ENCODE measurements at regions not wholly inside any gene's neighbourhood (a gene's known extent, or its start where the extent isn't known, plus 50 kb on each side); places are given as distances from the start of the nearest gene placed in this dataset.

DNA sequence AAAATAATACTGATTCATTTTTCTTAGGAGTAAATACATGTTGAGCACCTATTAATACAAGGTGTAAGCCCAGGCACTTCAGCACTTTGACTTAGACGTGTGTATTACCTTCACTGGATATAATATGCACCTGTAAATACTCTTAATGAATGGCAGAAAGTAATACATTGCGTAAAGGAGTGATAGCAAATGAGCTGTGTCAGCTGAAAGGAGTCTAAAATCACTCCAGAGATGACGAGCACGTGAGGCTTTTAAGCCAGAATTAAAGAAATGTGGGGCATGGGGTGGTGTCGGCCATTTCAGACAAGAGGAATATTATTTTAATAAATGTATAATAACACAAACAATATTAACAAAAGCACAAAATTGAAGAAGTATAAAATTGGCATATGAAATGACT lies 722.7 kb downstream of the EPHA4 start:
- ATAC-seq: no peak
- H3K4me1 ChIP-seq: no peaks in the 10 kb centered on the region
- H3K36me3 ChIP-seq: no peaks in the 10 kb centered on the region
- H3K4me3 ChIP-seq: no peak overlapping the region
- TF ChIP-seq, protein P1, sequence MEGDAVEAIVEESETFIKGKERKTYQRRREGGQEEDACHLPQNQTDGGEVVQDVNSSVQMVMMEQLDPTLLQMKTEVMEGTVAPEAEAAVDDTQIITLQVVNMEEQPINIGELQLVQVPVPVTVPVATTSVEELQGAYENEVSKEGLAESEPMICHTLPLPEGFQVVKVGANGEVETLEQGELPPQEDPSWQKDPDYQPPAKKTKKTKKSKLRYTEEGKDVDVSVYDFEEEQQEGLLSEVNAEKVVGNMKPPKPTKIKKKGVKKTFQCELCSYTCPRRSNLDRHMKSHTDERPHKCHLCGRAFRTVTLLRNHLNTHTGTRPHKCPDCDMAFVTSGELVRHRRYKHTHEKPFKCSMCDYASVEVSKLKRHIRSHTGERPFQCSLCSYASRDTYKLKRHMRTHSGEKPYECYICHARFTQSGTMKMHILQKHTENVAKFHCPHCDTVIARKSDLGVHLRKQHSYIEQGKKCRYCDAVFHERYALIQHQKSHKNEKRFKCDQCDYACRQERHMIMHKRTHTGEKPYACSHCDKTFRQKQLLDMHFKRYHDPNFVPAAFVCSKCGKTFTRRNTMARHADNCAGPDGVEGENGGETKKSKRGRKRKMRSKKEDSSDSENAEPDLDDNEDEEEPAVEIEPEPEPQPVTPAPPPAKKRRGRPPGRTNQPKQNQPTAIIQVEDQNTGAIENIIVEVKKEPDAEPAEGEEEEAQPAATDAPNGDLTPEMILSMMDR (IDR thresholded peaks at IDR 0.05): no peak
- DNase-seq: no peak
- H3K27ac ChIP-seq: no peak overlapping the region
- H3K9me3 ChIP-seq: no peaks in the 10 kb centered on the region
- no peaks in the 10 kb centered on the region for H3K27me3 ChIP-seq
- intact Hi-C loops (cut with DNase I): no loop called here

DNA sequence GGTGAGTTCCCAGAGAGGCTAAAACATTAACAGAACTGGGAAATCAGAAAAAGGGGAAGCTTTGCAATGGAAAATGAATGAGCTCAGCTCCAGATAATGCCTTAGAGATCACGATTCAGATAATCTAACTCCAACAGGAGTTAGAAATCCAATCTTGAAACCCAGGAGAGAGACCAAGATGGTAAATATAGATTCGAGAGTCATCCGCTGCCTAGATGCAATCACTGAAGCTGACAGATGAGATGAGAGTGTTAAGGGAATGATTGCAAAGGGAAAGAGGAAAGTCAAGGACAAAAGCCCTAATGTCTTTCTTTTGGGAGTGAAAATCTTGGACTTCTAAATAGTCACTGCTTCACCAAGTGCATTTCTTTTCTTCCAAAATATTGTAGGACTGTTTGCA lies 722.0 kb downstream of the EPHA4 start:
- DNase-seq (no peak), ATAC-seq (no peak)
- intact Hi-C loops (cut with DNase I): no loop called here
- TF ChIP-seq, protein P1 (IDR thresholded peaks at IDR 0.05): no peak
- no peaks in the 10 kb centered on the region for H3K9me3 ChIP-seq
- no peaks in the 10 kb centered on the region for H3K27me3 ChIP-seq
- no peak overlapping the region for H3K27ac ChIP-seq
- H3K4me1 ChIP-seq: no peaks in the 10 kb centered on the region
- no peaks in the 10 kb centered on the region for H3K36me3 ChIP-seq
- H3K4me3 ChIP-seq: no peak overlapping the region

DNA sequence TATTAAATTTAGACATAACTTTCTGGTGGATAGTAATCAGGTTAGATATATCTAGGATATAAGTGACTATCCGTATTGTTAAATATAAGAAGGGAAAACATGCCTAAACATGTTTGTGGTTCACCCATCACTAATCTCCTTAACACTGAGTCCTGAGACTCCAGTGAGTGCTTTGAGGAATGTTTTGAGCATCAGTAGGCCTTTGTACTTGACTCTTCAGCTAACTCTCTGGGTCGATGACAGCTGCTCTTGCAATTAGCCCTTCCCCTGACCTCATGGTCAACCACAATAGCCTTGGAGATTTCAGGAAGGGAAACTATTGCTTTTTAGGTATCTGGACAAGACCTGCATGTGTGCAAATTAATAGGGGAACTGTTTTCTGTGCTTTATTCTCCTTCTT lies 716.8 kb downstream of the EPHA4 start:
- H3K27ac ChIP-seq: no peak overlapping the region
- H3K9me3 ChIP-seq: no peaks in the 10 kb centered on the region
- no peak overlapping the region for H3K4me3 ChIP-seq
- no peaks in the 10 kb centered on the region for H3K4me1 ChIP-seq
- H3K36me3 ChIP-seq: no peaks in the 10 kb centered on the region
- ATAC-seq (no peak), DNase-seq (no peak)
- no peaks in the 10 kb centered on the region for H3K27me3 ChIP-seq
- TF ChIP-seq, protein P1 (IDR thresholded peaks at IDR 0.05): no peak
- intact Hi-C loops (cut with DNase I): no loop called here

DNA sequence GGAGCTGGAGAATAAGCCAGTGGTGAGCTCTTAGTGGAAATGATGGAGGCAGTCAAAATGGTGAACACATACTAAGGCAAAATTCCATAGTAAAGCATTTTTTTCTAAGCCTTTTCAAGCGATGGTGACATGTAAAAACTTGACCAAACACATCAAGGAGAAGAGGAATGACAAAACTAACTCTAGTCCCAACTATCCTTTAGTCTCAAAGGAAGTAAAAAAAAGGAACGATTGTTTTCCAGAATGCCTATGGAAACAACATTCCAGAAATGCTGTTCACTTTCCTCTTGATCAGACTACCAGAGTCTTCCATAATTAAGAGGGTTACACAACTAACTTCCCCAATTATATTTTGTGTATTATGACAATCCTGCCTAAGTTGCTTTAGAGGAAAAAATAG lies 715.6 kb downstream of the EPHA4 start:
- Histone ChIP-seq H3K27me3 (no peaks in the 10 kb centered on the region), H3K4me3 (no peak overlapping the region)
- TF ChIP-seq, protein P1 (IDR thresholded peaks at IDR 0.05): no peak

DNA sequence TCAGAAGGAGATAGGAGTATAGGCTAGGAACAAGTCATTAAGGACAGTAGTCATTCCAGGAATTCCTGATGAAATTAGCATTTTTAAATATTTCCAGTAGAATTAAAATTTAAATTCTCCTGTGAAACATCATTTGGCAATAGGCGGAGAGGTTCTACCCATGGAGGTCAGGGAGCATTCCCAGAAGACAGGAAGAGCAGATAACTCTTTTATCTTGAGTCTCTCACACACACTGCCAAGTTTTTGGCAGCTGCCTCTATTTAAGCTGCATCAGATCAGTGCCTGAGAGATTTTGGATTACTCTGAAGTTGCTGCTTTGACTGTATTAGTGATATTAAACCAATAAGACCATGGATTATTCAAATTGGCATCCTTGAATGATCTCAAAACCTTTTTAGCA lies 714.7 kb downstream of the EPHA4 start:
- ATAC-seq (no peak), DNase-seq (no peak)
- Histone ChIP-seq H3K9me3 (no peaks in the 10 kb centered on the region), H3K27ac (no peak overlapping the region), H3K4me3 (no peak overlapping the region), H3K4me1 (no peaks in the 10 kb centered on the region), H3K36me3 (no peaks in the 10 kb centered on the region), H3K27me3 (no peaks in the 10 kb centered on the region)
- intact Hi-C loops (cut with DNase I): no loop called here
- TF ChIP-seq, protein P1 (IDR thresholded peaks at IDR 0.05): no peak

More for the DNA sequence above, 715.6 kb downstream of the EPHA4 start:
- intact Hi-C loops (cut with DNase I): no loop called here
- Histone ChIP-seq H3K4me1 (no peaks in the 10 kb centered on the region), H3K27ac (no peak overlapping the region), H3K9me3 (no peaks in the 10 kb centered on the region), H3K36me3 (no peaks in the 10 kb centered on the region)
- DNase-seq (no peak), ATAC-seq (no peak)
